ENCODE measurements at regions not wholly inside any gene's neighbourhood (a gene's known extent, or its start where the extent isn't known, plus 50 kb on each side); places are given as distances from the start of the nearest gene placed in this dataset.

DNA sequence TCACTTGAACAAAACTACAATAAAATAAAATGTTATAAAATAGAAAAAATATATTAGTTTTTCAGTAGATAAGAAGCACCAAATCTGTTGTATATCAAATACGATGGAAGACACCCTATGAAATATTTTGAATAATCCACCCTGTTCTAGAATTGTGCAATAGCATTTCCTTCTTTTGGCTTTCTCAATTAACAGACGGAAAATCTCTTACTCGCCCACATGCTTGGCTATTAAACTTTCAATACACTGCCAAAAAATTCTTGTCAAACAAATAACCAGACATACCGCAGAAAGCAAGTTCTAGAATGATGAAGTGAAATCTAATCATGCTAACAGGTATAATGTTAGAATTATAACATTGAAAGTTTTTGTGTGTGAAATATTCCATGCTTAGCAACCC, 671.6 kb upstream of the SLIT2 start:
- Mint-ChIP-seq H3K27ac (no peak overlapping the region), H3K4me3 (no peak overlapping the region), H3K27me3 (ENCODE audit: insufficient read depth) (no peaks in the 10 kb centered on the region), H3K36me3 (ENCODE audit: low read depth) (no peaks in the 10 kb centered on the region), H3K4me1 (ENCODE audit: low read depth) (peaks cover 18% of the 10 kb centered on the region), H3K9me3 (no peaks in the 10 kb centered on the region)
- DNase-seq: peak; percentile 1
- TF ChIP-seq, protein P1, sequence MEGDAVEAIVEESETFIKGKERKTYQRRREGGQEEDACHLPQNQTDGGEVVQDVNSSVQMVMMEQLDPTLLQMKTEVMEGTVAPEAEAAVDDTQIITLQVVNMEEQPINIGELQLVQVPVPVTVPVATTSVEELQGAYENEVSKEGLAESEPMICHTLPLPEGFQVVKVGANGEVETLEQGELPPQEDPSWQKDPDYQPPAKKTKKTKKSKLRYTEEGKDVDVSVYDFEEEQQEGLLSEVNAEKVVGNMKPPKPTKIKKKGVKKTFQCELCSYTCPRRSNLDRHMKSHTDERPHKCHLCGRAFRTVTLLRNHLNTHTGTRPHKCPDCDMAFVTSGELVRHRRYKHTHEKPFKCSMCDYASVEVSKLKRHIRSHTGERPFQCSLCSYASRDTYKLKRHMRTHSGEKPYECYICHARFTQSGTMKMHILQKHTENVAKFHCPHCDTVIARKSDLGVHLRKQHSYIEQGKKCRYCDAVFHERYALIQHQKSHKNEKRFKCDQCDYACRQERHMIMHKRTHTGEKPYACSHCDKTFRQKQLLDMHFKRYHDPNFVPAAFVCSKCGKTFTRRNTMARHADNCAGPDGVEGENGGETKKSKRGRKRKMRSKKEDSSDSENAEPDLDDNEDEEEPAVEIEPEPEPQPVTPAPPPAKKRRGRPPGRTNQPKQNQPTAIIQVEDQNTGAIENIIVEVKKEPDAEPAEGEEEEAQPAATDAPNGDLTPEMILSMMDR (IDR thresholded peaks at IDR 0.05): no peak

GRCh38 chr4:19579608-19580007, 672.1 kb upstream of the SLIT2 start:
- no peaks in the 10 kb centered on the region for H3K27me3 Mint-ChIP-seq (ENCODE audit: insufficient read depth)

GRCh38 chr4:19577097-19577496, 674.6 kb upstream of the SLIT2 start:
- Mint-ChIP-seq H3K27ac (no peak overlapping the region), H3K9me3 (no peaks in the 10 kb centered on the region), H3K4me1 (ENCODE audit: low read depth) (peaks cover 18% of the 10 kb centered on the region), H3K4me3 (no peak overlapping the region), H3K36me3 (ENCODE audit: low read depth) (no peaks in the 10 kb centered on the region), H3K27me3 (ENCODE audit: insufficient read depth) (no peaks in the 10 kb centered on the region)
- no peak for DNase-seq
- TF ChIP-seq, protein P1 (IDR thresholded peaks at IDR 0.05): no peak

More at GRCh38 chr4:19579608-19580007, 672.1 kb upstream of the SLIT2 start:
- TF ChIP-seq, protein P1 (IDR thresholded peaks at IDR 0.05): no peak
- H3K27ac Mint-ChIP-seq: no peak overlapping the region
- H3K4me1 Mint-ChIP-seq (ENCODE audit: low read depth): peaks cover 18% of the 10 kb centered on the region
- H3K4me3 Mint-ChIP-seq: no peak overlapping the region
- H3K36me3 Mint-ChIP-seq (ENCODE audit: low read depth): no peaks in the 10 kb centered on the region
- no peaks in the 10 kb centered on the region for H3K9me3 Mint-ChIP-seq
- no peak for DNase-seq

DNA sequence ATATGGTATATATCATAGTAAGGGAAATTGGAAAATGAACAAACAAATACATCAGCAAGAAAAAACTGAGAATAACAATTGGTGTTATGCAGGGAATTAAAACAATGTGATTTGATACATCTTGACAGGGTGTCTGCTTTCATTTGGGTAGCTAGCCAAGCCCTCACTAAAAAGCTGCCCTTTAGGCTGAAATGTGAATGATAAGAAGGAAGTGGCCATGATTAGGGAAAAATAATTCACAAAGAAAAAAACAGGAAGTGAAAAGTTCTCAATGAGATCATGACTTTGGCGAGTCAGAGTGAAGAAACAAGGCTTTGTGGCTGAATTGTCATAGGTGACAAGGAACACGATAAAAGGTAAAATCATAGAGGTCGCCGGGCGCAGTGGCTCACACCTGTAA, 675.8 kb upstream of the SLIT2 start:
- Mint-ChIP-seq H3K27me3 (ENCODE audit: insufficient read depth) (no peaks in the 10 kb centered on the region), H3K4me1 (ENCODE audit: low read depth) (peaks cover 18% of the 10 kb centered on the region), H3K36me3 (ENCODE audit: low read depth) (no peaks in the 10 kb centered on the region), H3K27ac (no peak overlapping the region), H3K4me3 (no peak overlapping the region), H3K9me3 (no peaks in the 10 kb centered on the region)
- TF ChIP-seq, protein P1 (IDR thresholded peaks at IDR 0.05): no peak
- no peak for DNase-seq

GRCh38 chr4:19566041-19566440, 685.7 kb upstream of the SLIT2 start:
- Mint-ChIP-seq H3K9me3 (no peaks in the 10 kb centered on the region), H3K4me3 (no peak overlapping the region), H3K36me3 (ENCODE audit: low read depth) (no peaks in the 10 kb centered on the region), H3K27me3 (ENCODE audit: insufficient read depth) (peaks cover 1% of the 10 kb centered on the region; the same call in 1 of the 2 replicates), H3K4me1 (ENCODE audit: low read depth) (no peaks in the 10 kb centered on the region), H3K27ac (no peak overlapping the region)
- DNase-seq: no peak
- TF ChIP-seq, protein P1 (IDR thresholded peaks at IDR 0.05): no peak

DNA sequence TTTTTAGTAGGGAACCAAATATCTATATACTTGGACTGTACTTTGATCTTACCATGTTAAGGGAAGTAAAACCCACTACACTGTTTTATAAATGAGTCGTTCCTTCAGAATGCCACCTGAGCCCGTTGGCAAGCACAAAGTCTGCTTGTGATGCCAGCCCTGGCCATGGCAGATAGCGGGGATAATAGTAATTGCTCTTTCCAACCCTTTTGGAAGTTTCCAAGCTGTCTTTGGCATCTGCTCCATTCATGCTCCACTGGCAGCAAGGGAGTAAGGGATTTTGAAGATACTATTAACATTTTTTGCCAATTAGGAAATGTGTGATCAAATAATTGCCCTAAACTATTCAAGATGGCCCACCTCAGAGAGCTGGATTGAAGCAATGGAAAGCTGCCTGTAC, 689.2 kb upstream of the SLIT2 start:
- H3K36me3 Mint-ChIP-seq (ENCODE audit: low read depth): no peaks in the 10 kb centered on the region
- no peaks in the 10 kb centered on the region for H3K27me3 Mint-ChIP-seq (ENCODE audit: insufficient read depth)
- TF ChIP-seq, protein P1 (IDR thresholded peaks at IDR 0.05): no peak
- peaks cover 3% of the 10 kb centered on the region; the same call in 1 of the 2 replicates for H3K4me1 Mint-ChIP-seq (ENCODE audit: low read depth)
- H3K9me3 Mint-ChIP-seq: no peaks in the 10 kb centered on the region
- no peak overlapping the region for H3K4me3 Mint-ChIP-seq
- H3K27ac Mint-ChIP-seq: no peak overlapping the region
- DNase-seq: no peak
